Neural progenitor cell (in vitro differentiated cells): ENCODE measurements at regions not wholly inside any gene's neighbourhood (a gene's known extent, or its start where the extent isn't known, plus 50 kb on each side); places are given as distances from the start of the nearest gene placed in this dataset.

Source experiments
- DNase-seq: peaks from one replicate; pipeline ENCODE4 v3.0.0-alpha.2; 2016; ENCODE audit warnings: low spot score
- H2AFZ ChIP-seq: fragments of 200-600 bp; sonication (generic); replicated peaks from 2 replicates; pipeline ENCODE4 v1.6.1; 2016; ENCODE audit warnings: antibody characterized with exemption
- H3F3A ChIP-seq: fragments of 200-600 bp; sonication (generic); 2 replicates; pipeline ENCODE4 v1.6.1; 2016; ENCODE audit warnings: antibody characterized with exemption, low read depth
- H3K27ac ChIP-seq: fragments of 200-600 bp; sonication (generic); 2 replicates; pipeline ENCODE4 v1.5.1; 2016; ENCODE audit warnings: mild to moderate bottlenecking
- H3K27me3 ChIP-seq: fragments of 200-600 bp; sonication (generic); 2 replicates; pipeline ENCODE4 v1.6.1; 2016; ENCODE audit warnings: mild to moderate bottlenecking, moderate library complexity
- H3K36me3 ChIP-seq: fragments of 200-600 bp; sonication (generic); 2 replicates; pipeline ENCODE4 v1.5.1; 2016
- H3K4me1 ChIP-seq: fragments of 200-600 bp; sonication (generic); 2 replicates; pipeline ENCODE4 v1.6.1; 2016; ENCODE audit warnings: mixed run types
- H3K4me2 ChIP-seq: fragments of 200-600 bp; sonication (generic); 2 replicates; pipeline ENCODE4 v1.6.1; 2016
- H3K4me3 ChIP-seq: fragments of 200-600 bp; sonication (generic); 2 replicates; pipeline ENCODE4 v1.5.1; 2016
- H3K79me2 ChIP-seq: fragments of 200-600 bp; sonication (generic); 2 replicates; pipeline ENCODE4 v1.6.1; 2016; ENCODE audit warnings: low read depth
- H3K9ac ChIP-seq: fragments of 200-600 bp; sonication (generic); 2 replicates; pipeline ENCODE4 v1.6.1; 2016
- H3K9me3 ChIP-seq: fragments of 200-600 bp; sonication (generic); 2 replicates; pipeline ENCODE4 v1.5.1; 2016; ENCODE audit warnings: low read depth
- H4K20me1 ChIP-seq: fragments of 200-600 bp; sonication (generic); 2 replicates; pipeline ENCODE4 v1.6.1; 2016; ENCODE audit warnings: low read depth
- H3K27ac Mint-ChIP-seq: 3 replicates; pipeline ENCODE4 v1.8.0; 2021; ENCODE audit warnings: mixed read lengths
- H3K27me3 Mint-ChIP-seq: 2 replicates; pipeline ENCODE4 v1.8.0; 2022; ENCODE audit warnings: low read depth, mild to moderate bottlenecking, inconsistent platforms, moderate library complexity, mixed read lengths; ENCODE audit not compliant: insufficient read depth
- H3K36me3 Mint-ChIP-seq: 3 replicates; pipeline ENCODE4 v1.8.0; 2021; ENCODE audit warnings: mixed read lengths
- H3K4me1 Mint-ChIP-seq: 3 replicates; pipeline ENCODE4 v1.8.0; 2021; ENCODE audit warnings: mixed read lengths
- H3K4me3 Mint-ChIP-seq: 3 replicates; pipeline ENCODE4 v1.8.0; 2021; ENCODE audit warnings: mild to moderate bottlenecking, moderate library complexity, mixed read lengths
- H3K9me3 Mint-ChIP-seq: 3 replicates; pipeline ENCODE4 v1.8.0; 2020; ENCODE audit warnings: mixed read lengths
- CTCF ChIP-seq: fragments of 200-600 bp; sonication (generic); IDR thresholded peaks from 2 replicates; pipeline ENCODE4 v1.5.1; 2017; ENCODE audit warnings: antibody characterized with exemption, mild to moderate bottlenecking
- EZH2 ChIP-seq: fragments of 200-600 bp; sonication (generic); IDR thresholded peaks from 2 replicates; pipeline ENCODE4 v1.6.1; 2017; ENCODE audit warnings: antibody characterized with exemption, mild to moderate bottlenecking, moderate library complexity
- EZH2phosphoT487 ChIP-seq: fragments of 200-600 bp; sonication (generic); IDR thresholded peaks from 2 replicates; pipeline ENCODE4 v1.6.1; 2017; ENCODE audit warnings: antibody characterized with exemption

- Histone ChIP-seq H2AFZ (no peak overlapping the region), H3K9ac (no peak overlapping the region), H3K4me1 (no peaks in the 10 kb centered on the region), H3K27me3 (no peaks in the 10 kb centered on the region), H4K20me1 (no peaks in the 10 kb centered on the region), H3K4me2 (no peak overlapping the region), H3K4me3 (no peak overlapping the region), H3F3A (no peaks in the 10 kb centered on the region), H3K27ac (no peak overlapping the region), H3K9me3 (no peaks in the 10 kb centered on the region), H3K79me2 (no peaks in the 10 kb centered on the region), H3K36me3 (no peaks in the 10 kb centered on the region)
- DNase-seq = no peak
- peaks cover 3% of the 10 kb centered on the region for H3K9me3 Mint-ChIP-seq
- peaks cover 2% of the 10 kb centered on the region for H3K27me3 Mint-ChIP-seq
- no peak for TF ChIP-seq EZH2phosphoT487
- TF ChIP-seq CTCF = no peak
- TF ChIP-seq EZH2 = no peak
- no peak overlapping the region for H3K27ac Mint-ChIP-seq
- H3K4me3 Mint-ChIP-seq = no peak overlapping the region
- H3K36me3 Mint-ChIP-seq = no peaks in the 10 kb centered on the region
- H3K4me1 Mint-ChIP-seq = no peaks in the 10 kb centered on the region
These were observed 260.7 kb downstream of the EDEM1 start for GRCh38 chr3:5448246-5448645.

DNA sequence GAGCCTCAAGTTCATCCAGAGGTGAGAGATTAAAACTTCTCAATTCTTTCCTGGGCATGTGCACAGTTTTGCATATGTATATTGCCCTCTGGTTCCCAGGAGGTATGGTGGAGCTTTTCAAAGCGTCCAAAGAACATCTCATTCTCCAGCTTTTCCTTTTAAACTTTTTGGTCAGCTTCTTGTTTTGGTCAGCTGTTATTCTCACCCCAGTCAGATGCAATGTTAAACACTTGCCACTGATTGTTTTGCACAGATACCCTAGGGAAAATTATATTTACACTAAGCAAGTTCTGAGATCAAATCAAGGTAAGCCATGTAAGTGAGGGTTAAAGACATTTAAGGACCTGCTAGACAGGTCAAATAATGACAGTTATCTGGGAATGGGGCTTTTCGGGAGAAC lies 261.3 kb downstream of the EDEM1 start:
- TF ChIP-seq CTCF = no peak
- TF ChIP-seq EZH2phosphoT487 = no peak
- TF ChIP-seq EZH2 = no peak
- no peaks in the 10 kb centered on the region for H3K36me3 ChIP-seq
- no peak overlapping the region for H3K4me2 ChIP-seq
- no peak overlapping the region for H3K9ac ChIP-seq
- no peak overlapping the region for H2AFZ ChIP-seq
- H4K20me1 ChIP-seq = no peaks in the 10 kb centered on the region
- H3K4me3 ChIP-seq = no peak overlapping the region
- no peaks in the 10 kb centered on the region for H3K27me3 ChIP-seq
- Mint-ChIP-seq H3K27me3 (peaks cover 2% of the 10 kb centered on the region), H3K4me1 (no peaks in the 10 kb centered on the region), H3K36me3 (no peaks in the 10 kb centered on the region), H3K4me3 (no peak overlapping the region), H3K27ac (no peak overlapping the region), H3K9me3 (peaks cover 3% of the 10 kb centered on the region)
- H3K79me2 ChIP-seq = no peaks in the 10 kb centered on the region
- H3F3A ChIP-seq = no peaks in the 10 kb centered on the region
- no peak overlapping the region for H3K27ac ChIP-seq
- DNase-seq = no peak
- H3K9me3 ChIP-seq = no peaks in the 10 kb centered on the region
- H3K4me1 ChIP-seq = no peaks in the 10 kb centered on the region

DNA sequence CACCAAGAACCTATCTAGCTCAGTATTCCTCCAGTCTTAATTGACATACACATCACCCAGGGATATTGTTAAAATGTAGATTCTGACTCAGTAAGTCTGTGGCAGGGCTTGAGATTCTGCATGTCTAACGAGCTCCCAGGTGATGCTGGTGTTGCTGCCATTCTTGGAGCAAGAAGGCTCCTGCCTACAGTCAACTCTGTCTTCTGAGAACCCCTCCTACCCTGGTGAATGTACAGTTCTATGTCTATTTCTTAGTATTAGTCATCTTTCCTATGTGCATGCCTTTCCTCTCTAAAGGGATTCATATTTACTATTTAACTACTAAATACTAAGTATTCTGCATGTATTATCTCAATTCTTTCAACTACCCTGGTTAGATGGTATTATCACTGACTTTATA lies 268.7 kb downstream of the EDEM1 start:
- H3F3A ChIP-seq = no peaks in the 10 kb centered on the region
- no peak overlapping the region for H3K4me3 ChIP-seq
- H3K4me1 Mint-ChIP-seq = no peaks in the 10 kb centered on the region
- H2AFZ ChIP-seq = no peak overlapping the region
- no peaks in the 10 kb centered on the region for H3K36me3 Mint-ChIP-seq
- DNase-seq = no peak
- H3K9me3 Mint-ChIP-seq = no peaks in the 10 kb centered on the region
- no peak for TF ChIP-seq EZH2
- no peak for TF ChIP-seq CTCF
- TF ChIP-seq EZH2phosphoT487 = no peak
- no peaks in the 10 kb centered on the region for H3K9me3 ChIP-seq
- H3K27ac ChIP-seq = no peak overlapping the region
- H4K20me1 ChIP-seq = no peaks in the 10 kb centered on the region
- no peak overlapping the region for H3K27ac Mint-ChIP-seq
- H3K79me2 ChIP-seq = no peaks in the 10 kb centered on the region
- H3K4me3 Mint-ChIP-seq = no peak overlapping the region
- H3K36me3 ChIP-seq = no peaks in the 10 kb centered on the region
- H3K27me3 ChIP-seq = no peaks in the 10 kb centered on the region
- no peak overlapping the region for H3K9ac ChIP-seq
- no peaks in the 10 kb centered on the region for H3K4me1 ChIP-seq
- no peak overlapping the region for H3K4me2 ChIP-seq
- no peaks in the 10 kb centered on the region for H3K27me3 Mint-ChIP-seq

GRCh38 chr3:5458526-5458925 lies 271.0 kb downstream of the EDEM1 start:
- H3K4me3 Mint-ChIP-seq = no peak overlapping the region
- H3K9me3 Mint-ChIP-seq = no peaks in the 10 kb centered on the region
- Histone ChIP-seq H3K4me1 (no peaks in the 10 kb centered on the region), H3K4me2 (no peak overlapping the region), H3K36me3 (no peaks in the 10 kb centered on the region), H3K9ac (no peak overlapping the region), H3K27me3 (no peaks in the 10 kb centered on the region), H3K4me3 (no peak overlapping the region), H2AFZ (no peak overlapping the region), H3K79me2 (no peaks in the 10 kb centered on the region), H3K27ac (no peak overlapping the region), H3K9me3 (no peaks in the 10 kb centered on the region), H4K20me1 (no peaks in the 10 kb centered on the region), H3F3A (no peaks in the 10 kb centered on the region)
- no peaks in the 10 kb centered on the region for H3K36me3 Mint-ChIP-seq
- no peak overlapping the region for H3K27ac Mint-ChIP-seq
- DNase-seq = no peak
- H3K4me1 Mint-ChIP-seq = no peaks in the 10 kb centered on the region
- TF ChIP-seq EZH2 (no peak), CTCF (no peak), EZH2phosphoT487 (no peak)
- H3K27me3 Mint-ChIP-seq = no peaks in the 10 kb centered on the region
